ENCODE measurements at regions not wholly inside any gene's neighbourhood (a gene's known extent, or its start where the extent isn't known, plus 50 kb on each side); places are given as distances from the start of the nearest gene placed in this dataset.

DNA sequence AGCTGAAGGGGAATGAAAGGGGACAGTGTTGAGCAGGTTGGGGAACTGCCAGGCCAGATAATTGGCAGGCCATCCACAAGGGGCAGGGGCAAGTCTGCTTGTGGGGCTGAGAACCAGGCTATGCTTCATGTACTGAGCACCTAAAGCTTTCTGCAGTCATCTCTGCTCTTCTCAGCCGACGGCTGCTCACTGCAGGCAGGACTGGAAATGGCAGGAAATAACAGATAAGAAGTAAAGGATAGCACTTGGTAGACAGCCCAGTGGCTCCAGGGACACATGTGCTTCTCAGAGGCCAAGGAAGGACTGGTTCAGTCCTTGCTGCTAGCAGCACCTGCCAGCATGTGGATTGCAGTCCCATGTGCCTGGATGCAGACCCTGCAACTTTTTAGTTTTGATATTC is 89.8 kb downstream of the CD164 start:
- TF ChIP-seq, protein P1, sequence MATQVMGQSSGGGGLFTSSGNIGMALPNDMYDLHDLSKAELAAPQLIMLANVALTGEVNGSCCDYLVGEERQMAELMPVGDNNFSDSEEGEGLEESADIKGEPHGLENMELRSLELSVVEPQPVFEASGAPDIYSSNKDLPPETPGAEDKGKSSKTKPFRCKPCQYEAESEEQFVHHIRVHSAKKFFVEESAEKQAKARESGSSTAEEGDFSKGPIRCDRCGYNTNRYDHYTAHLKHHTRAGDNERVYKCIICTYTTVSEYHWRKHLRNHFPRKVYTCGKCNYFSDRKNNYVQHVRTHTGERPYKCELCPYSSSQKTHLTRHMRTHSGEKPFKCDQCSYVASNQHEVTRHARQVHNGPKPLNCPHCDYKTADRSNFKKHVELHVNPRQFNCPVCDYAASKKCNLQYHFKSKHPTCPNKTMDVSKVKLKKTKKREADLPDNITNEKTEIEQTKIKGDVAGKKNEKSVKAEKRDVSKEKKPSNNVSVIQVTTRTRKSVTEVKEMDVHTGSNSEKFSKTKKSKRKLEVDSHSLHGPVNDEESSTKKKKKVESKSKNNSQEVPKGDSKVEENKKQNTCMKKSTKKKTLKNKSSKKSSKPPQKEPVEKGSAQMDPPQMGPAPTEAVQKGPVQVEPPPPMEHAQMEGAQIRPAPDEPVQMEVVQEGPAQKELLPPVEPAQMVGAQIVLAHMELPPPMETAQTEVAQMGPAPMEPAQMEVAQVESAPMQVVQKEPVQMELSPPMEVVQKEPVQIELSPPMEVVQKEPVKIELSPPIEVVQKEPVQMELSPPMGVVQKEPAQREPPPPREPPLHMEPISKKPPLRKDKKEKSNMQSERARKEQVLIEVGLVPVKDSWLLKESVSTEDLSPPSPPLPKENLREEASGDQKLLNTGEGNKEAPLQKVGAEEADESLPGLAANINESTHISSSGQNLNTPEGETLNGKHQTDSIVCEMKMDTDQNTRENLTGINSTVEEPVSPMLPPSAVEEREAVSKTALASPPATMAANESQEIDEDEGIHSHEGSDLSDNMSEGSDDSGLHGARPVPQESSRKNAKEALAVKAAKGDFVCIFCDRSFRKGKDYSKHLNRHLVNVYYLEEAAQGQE (IDR thresholded peaks at IDR 0.05; ENCODE audit: insufficient read depth in 1 of 2, low read depth in 2 of 2, low read length in 2 of 2) = no peak
- TF ChIP-seq TAF1 (IDR thresholded peaks at IDR 0.05; ENCODE audit: borderline replicate concordance, insufficient read depth, low read length) (no peak), POLR2AphosphoS5 (IDR thresholded peaks at IDR 0.05; ENCODE audit: low read depth, low read length) (no peak), FOXP2 (optimal IDR thresholded peaks at IDR 0.05; ENCODE audit: borderline replicate concordance, extremely low read depth, extremely low read length, insufficient read depth) (no peak), SIN3A (IDR thresholded peaks at IDR 0.05; ENCODE audit: borderline replicate concordance, insufficient read depth, low read length) (no peak)

DNA sequence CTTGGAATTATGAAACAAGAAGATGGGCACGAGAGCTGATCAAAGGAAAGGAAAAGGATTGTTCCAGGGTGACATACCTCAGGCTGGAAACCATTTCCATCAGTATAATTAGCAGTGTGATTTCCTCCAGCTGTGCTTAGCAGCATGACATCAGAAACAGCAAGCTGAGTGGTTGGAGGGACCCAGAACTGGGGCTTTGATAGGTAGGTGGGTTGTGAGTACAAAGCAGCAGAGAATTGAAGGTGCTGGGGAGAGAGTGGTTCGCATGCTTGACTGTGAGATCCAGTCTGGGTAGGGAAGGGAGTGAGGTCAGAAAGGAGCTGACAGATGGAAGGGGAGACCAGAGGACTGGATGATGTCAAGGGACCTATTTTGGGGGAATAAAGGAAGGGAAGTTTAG is 90.4 kb downstream of the CD164 start:
- no peak for TF ChIP-seq POLR2AphosphoS5 (IDR thresholded peaks at IDR 0.05; ENCODE audit: low read depth, low read length)
- TF ChIP-seq FOXP2 (optimal IDR thresholded peaks at IDR 0.05; ENCODE audit: borderline replicate concordance, extremely low read depth, extremely low read length, insufficient read depth) = no peak
- TF ChIP-seq, protein P1 (IDR thresholded peaks at IDR 0.05; ENCODE audit: insufficient read depth in 1 of 2, low read depth in 2 of 2, low read length in 2 of 2) = no peak
- TF ChIP-seq TAF1 (IDR thresholded peaks at IDR 0.05; ENCODE audit: borderline replicate concordance, insufficient read depth, low read length) = no peak
- TF ChIP-seq SIN3A (IDR thresholded peaks at IDR 0.05; ENCODE audit: borderline replicate concordance, insufficient read depth, low read length) = no peak

DNA sequence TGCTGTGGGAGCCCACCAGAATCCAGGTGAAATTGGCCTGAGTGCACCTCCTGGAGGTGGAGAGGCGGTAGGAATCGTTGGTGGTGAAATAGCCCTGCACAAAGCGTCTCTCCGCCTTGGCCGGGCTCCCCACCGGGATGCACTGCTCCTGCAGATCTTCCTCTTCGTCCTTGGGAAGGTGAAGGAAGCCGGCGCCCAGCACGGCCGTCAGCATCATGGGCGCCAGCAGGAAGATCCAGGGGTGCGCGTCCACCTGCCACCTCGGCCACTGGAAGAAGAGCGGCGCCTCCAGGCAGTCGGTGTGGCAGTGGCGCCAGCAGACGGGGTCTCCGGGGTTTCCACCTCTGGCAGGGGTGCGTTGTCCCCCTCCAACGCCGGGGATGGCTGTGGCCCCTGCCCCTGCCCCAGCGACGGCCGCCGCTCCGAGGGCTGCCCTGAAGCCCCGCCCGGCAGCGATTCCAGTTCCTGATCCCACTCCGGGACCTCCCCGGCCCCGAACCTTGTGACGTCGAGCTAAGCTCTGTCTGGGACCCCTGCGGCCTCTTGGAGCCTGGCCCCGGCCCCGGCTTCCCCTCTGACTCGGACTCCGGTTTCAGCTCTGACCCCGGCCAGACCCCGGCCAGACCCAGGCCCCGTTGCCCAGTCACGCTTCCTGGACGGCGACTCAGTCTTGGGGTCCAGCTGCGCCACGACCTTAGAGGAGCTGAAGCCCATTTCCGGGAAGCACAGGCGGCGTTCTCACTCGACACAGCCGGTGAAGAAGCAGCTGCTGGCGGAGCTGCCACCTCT is 91.9 kb downstream of the CD164 start:
- TF ChIP-seq SIN3A (IDR thresholded peaks at IDR 0.05; ENCODE audit: borderline replicate concordance, insufficient read depth, low read length) = no peak
- TF ChIP-seq, protein P1 (IDR thresholded peaks at IDR 0.05; ENCODE audit: insufficient read depth in 1 of 2, low read depth in 2 of 2, low read length in 2 of 2) = no peak
- TF ChIP-seq FOXP2 (optimal IDR thresholded peaks at IDR 0.05; ENCODE audit: borderline replicate concordance, extremely low read depth, extremely low read length, insufficient read depth) = no peak
- TF ChIP-seq POLR2AphosphoS5 (IDR thresholded peaks at IDR 0.05; ENCODE audit: low read depth, low read length) = no peak
- no peak for TF ChIP-seq TAF1 (IDR thresholded peaks at IDR 0.05; ENCODE audit: borderline replicate concordance, insufficient read depth, low read length)

GRCh38 chr6:109285366-109285765 is 96.9 kb downstream of the CD164 start:
- no peak for TF ChIP-seq FOXP2 (optimal IDR thresholded peaks at IDR 0.05; ENCODE audit: borderline replicate concordance, extremely low read depth, extremely low read length, insufficient read depth)
- TF ChIP-seq SIN3A (IDR thresholded peaks at IDR 0.05; ENCODE audit: borderline replicate concordance, insufficient read depth, low read length) = no peak
- TF ChIP-seq, protein P1 (IDR thresholded peaks at IDR 0.05; ENCODE audit: insufficient read depth in 1 of 2, low read depth in 2 of 2, low read length in 2 of 2) = no peak
- no peak for TF ChIP-seq POLR2AphosphoS5 (IDR thresholded peaks at IDR 0.05; ENCODE audit: low read depth, low read length)
- TF ChIP-seq TAF1 (IDR thresholded peaks at IDR 0.05; ENCODE audit: borderline replicate concordance, insufficient read depth, low read length) = no peak

All from PFSK-1 (cell line).